ENCODE measurements at regions not wholly inside any gene's neighbourhood (a gene's known extent, or its start where the extent isn't known, plus 50 kb on each side); places are given as distances from the start of the nearest gene placed in this dataset.

DNA sequence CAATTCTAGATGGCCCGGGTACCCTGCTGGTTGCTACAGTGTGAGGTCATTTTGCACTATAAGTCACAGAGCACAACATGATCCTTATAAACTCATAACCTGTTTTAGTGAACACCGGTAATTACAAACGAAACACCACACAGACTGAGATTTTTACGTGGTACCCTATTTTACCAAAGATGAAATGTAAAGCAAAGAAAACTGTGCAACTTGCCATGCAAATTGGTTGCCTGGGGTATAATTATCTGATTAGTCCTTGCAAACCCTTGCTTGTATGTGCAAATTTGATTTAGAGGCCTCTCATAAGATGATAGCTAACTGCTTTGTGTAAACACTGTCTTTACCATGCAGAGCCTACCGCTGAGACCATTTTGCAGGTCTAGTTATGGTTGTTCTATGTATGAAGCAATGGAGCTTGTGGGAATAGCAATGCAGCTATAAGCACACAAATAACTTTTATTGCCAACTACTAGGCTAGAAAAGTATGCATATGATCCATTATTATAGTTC, 372.1 kb upstream of the FAR2 start:
- no peaks in the 10 kb centered on the region for H3K36me3 ChIP-seq (ENCODE audit: control insufficient read depth, insufficient read depth, low read length)
- DNase-seq (ENCODE audit: low read depth) (no peak), FAIRE-seq (no peak)
- no peaks in the 10 kb centered on the region for H3K27me3 ChIP-seq (ENCODE audit: control insufficient read depth, insufficient read depth, low read length)
- TF ChIP-seq, protein P1, sequence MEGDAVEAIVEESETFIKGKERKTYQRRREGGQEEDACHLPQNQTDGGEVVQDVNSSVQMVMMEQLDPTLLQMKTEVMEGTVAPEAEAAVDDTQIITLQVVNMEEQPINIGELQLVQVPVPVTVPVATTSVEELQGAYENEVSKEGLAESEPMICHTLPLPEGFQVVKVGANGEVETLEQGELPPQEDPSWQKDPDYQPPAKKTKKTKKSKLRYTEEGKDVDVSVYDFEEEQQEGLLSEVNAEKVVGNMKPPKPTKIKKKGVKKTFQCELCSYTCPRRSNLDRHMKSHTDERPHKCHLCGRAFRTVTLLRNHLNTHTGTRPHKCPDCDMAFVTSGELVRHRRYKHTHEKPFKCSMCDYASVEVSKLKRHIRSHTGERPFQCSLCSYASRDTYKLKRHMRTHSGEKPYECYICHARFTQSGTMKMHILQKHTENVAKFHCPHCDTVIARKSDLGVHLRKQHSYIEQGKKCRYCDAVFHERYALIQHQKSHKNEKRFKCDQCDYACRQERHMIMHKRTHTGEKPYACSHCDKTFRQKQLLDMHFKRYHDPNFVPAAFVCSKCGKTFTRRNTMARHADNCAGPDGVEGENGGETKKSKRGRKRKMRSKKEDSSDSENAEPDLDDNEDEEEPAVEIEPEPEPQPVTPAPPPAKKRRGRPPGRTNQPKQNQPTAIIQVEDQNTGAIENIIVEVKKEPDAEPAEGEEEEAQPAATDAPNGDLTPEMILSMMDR (IDR thresholded peaks at IDR 0.05; ENCODE audit: insufficient read depth, low read length, severe bottlenecking) = no peak
- H3K4me3 ChIP-seq (ENCODE audit: low read depth, low read length) = no peak overlapping the region

DNA sequence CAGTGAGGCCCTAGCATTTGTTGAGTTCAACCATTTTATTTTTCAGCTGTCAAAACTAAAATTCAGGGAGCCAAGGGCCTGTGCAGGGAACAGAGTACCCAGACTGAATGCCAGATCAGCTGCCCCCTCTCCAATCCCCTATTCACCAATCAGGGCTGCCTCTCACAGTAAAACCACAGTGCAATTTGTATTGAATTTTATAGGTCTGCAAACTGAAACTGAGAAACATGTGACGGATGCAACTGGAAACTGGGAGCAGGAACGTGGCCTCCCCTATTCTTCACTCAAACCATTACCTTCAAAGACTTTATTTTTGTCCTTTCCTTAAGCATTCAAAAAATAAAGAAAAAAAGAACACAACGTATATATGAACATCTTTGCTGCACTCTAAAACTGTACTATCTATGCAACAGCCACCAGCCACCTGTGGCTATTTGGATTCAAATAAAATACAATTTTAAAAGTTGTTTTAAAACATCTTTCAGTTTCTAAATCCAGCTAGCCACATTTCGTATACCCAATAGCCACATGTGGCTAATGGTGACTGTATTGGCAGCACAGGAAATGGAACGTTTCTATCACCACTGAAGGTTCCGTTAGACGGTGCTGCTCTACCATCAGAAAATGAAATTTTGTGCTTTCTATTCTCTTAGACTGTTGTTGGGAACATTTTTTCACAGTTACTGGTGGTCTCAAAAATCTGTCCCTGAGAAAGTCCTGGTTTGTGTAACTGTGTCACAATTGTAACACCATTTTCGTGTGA, 371.3 kb upstream of the FAR2 start:
- FAIRE-seq (no peak), DNase-seq (ENCODE audit: low read depth) (no peak)
- TF ChIP-seq, protein P1 (IDR thresholded peaks at IDR 0.05; ENCODE audit: insufficient read depth, low read length, severe bottlenecking) = no peak
- H3K36me3 ChIP-seq (ENCODE audit: control insufficient read depth, insufficient read depth, low read length) = no peaks in the 10 kb centered on the region
- H3K27me3 ChIP-seq (ENCODE audit: control insufficient read depth, insufficient read depth, low read length) = no peaks in the 10 kb centered on the region
- no peak overlapping the region for H3K4me3 ChIP-seq (ENCODE audit: low read depth, low read length)

DNA sequence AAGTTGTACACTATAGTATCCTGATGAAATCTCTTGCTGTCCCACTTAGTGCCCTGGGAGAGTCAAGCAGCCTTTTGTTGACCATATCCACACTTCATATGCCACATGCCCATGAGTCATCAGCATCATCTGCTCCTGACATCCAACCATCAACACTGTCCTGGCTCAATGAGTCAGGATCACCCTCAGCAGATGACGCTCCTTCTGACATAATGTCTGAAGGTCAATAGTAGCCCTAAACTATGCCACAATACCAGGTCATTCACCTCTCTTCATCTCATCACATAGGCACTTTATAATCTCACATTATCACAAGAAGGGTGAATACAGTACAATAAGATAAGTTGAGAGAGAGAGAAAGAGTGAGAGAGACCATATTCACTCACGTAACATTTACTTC, 369.0 kb upstream of the FAR2 start:
- FAIRE-seq (no peak), DNase-seq (ENCODE audit: low read depth) (peak; percentile 69)
- no peaks in the 10 kb centered on the region for H3K27me3 ChIP-seq (ENCODE audit: control insufficient read depth, insufficient read depth, low read length)
- H3K4me3 ChIP-seq (ENCODE audit: low read depth, low read length) = no peak overlapping the region
- TF ChIP-seq, protein P1 (IDR thresholded peaks at IDR 0.05; ENCODE audit: insufficient read depth, low read length, severe bottlenecking) = no peak
- H3K36me3 ChIP-seq (ENCODE audit: control insufficient read depth, insufficient read depth, low read length) = no peaks in the 10 kb centered on the region

DNA sequence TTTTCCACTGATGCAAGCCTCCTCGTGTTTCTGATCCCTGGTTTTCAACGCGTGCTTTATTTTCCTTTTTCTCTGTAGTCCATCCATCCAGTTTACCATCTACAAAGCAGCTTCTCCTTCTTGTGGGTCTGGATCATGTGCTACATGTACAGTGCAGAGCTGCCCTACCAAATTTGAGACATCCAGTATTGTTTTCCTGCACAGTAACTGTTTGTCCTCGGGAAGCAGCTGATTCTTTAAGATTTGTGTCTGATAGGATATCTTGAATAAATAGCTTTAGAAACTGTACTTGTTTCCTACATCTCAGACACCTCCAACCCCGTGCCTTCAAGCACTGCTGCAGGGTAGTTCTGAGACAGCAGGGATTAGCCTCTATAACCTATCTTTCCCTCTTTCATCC, 368.1 kb upstream of the FAR2 start:
- FAIRE-seq = no peak
- TF ChIP-seq, protein P1 (IDR thresholded peaks at IDR 0.05; ENCODE audit: insufficient read depth, low read length, severe bottlenecking) = no peak

DNA sequence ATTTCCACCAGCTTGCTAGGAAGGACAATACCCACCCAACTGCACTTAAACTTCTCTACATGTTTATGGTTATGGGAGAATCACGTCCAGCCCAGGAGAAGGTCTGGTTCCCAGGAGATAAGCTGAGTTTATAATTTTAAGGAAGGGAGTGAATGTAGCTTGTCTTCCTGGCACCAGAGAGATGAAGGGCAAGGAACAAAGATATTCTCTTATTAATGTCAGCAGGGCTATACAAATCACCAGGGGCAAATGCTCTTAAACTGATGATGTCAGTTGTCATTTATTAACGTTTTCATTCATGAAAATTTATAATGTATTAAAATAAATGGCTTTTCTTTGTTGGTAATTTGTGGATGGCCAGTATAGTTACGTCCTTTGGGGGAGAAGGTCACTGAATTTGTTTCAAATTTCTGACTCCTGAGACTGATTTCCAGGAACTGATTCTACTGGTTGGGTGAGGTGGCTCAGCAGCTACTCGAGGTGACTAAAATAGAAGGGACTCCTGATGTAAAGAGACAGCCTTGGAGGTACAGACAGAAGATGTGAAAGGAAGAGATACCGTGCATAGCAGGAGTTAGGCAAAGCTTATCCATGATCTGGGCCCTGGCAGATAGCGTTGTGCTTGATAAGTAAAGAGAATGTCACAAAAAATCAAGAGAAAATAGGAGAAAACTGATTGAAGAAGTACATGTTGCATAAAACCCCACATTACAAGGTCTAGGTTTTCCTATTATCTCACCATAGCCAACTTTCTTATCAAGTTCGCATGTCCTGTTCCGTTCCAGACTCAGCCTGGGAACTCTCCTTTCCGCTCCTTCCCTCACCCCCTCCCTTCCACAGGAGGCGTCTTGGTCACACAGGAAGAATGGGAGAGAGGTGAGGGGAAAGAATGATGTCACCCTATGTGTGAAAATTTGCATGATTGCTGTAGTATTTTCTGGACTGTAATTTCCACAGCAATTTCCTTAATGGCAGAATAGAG, 367.1 kb upstream of the FAR2 start:
- TF ChIP-seq, protein P1 (IDR thresholded peaks at IDR 0.05; ENCODE audit: insufficient read depth, low read length, severe bottlenecking) = no peak
- no peak overlapping the region for H3K4me3 ChIP-seq (ENCODE audit: low read depth, low read length)
- H3K36me3 ChIP-seq (ENCODE audit: control insufficient read depth, insufficient read depth, low read length) = no peaks in the 10 kb centered on the region
- DNase-seq (ENCODE audit: low read depth) = no peak
- FAIRE-seq = no peak
- no peaks in the 10 kb centered on the region for H3K27me3 ChIP-seq (ENCODE audit: control insufficient read depth, insufficient read depth, low read length)

More for the DNA sequence above, 368.1 kb upstream of the FAR2 start:
- Histone ChIP-seq H3K36me3 (ENCODE audit: control insufficient read depth, insufficient read depth, low read length) (no peaks in the 10 kb centered on the region), H3K4me3 (ENCODE audit: low read depth, low read length) (no peak overlapping the region), H3K27me3 (ENCODE audit: control insufficient read depth, insufficient read depth, low read length) (no peaks in the 10 kb centered on the region)
- DNase-seq (ENCODE audit: low read depth) = no peak

Data from bronchial epithelial cell (primary cell).